GM18502 (cell line): ENCODE measurements at regions not wholly inside any gene's neighbourhood (a gene's known extent, or its start where the extent isn't known, plus 50 kb on each side); places are given as distances from the start of the nearest gene placed in this dataset.
"Not testable (repeated sequence)": the region's sequence is repeated elsewhere in the genome, so short reads cannot be mapped to it uniquely, and the experiment has no call there.

Experiments
- ATAC-seq: cut with Tn5 transposase; IDR thresholded peaks from one replicate; pipeline ENCODE4 v1.9.1; 2021; ENCODE audit warnings: mild to moderate bottlenecking; ENCODE audit not compliant: unreplicated experiment, poor library complexity

DNA sequence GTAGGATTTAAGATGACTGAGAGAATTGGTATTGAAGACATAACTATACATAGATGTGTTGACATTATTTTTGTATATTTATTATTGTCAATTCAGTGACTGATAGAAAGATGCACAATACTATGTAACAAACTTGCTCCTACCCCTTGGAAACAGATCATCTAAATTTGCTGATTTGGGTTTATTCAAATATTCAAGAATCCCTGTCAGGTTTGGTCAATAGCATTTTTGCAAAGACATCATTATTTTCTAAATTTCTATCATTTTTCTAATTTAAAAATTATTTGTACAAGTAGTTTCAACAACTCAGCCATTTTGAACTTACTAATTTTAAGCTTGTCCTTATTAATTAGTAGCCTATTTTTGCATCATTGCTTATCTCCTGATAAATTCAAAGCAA lies 1463.4 kb downstream of the SI start:
- ATAC-seq = no peak

GRCh38 chr3:163605915-163606314 lies 1472.4 kb downstream of the SI start:
- ATAC-seq = no peak

DNA sequence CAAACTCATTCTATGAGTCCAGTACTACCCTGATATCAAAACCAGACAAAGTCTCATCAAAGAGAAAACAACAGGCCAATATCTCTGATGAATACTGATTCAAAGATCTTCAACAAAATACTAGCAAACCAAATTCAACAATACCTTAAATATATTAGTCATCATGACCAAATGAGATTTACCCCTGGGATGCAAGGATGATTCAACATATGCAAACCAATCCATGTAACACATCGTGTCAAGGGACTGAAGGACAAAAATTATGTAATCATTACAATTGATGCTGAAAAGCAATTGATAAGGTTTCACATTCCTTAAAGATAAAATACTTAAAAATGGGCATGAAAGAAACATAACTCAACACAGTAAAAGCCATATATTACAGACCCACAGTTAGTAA lies 1476.9 kb downstream of the SI start:
- ATAC-seq = no peak

DNA sequence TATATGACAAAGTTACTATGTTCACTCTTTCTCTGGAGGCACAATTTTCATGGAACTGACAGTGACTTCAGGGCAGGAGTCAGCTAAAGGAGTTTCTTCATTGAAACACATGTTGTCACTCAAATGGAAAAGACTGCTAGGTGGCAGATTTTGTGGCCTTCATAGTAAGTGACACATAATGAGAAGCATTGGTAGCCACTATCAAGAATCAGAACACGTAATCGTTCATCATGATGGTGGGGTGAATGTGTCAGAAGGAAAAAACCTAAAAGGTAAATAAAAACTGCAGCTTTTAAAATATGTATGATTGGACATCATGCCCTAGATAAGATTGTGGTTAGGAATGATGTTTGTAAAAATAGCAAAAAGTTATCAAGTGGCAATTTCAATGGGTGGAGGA lies 1491.0 kb downstream of the SI start:
- ATAC-seq = no peak

DNA sequence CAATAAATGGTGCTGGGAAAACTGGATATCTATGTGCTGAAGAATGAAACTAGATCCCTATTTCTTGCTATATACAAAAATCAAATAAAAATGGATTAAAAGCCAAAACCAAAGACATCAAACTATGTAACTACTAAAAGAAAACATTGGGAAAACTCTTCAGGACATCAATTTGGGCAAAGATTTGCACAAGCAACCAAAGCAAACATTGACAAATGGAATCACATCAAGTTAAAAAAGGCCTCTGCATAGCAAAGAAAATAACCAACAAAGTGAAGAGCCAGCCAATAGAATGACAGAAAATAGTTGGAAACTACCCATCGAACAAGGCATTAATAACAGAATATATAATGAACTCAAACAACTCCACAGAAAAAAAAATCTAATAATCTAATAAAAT lies 1495.3 kb downstream of the SI start:
- no peak for ATAC-seq

GRCh38 chr3:163577271-163577670 lies 1501.0 kb downstream of the SI start:
- no peak for ATAC-seq

- ATAC-seq = no peak
Observed at GRCh38 chr3:163576314-163576713, 1502.0 kb downstream of the SI start.

GRCh38 chr3:163573324-163573723 lies 1505.0 kb downstream of the SI start:
- no peak for ATAC-seq

DNA sequence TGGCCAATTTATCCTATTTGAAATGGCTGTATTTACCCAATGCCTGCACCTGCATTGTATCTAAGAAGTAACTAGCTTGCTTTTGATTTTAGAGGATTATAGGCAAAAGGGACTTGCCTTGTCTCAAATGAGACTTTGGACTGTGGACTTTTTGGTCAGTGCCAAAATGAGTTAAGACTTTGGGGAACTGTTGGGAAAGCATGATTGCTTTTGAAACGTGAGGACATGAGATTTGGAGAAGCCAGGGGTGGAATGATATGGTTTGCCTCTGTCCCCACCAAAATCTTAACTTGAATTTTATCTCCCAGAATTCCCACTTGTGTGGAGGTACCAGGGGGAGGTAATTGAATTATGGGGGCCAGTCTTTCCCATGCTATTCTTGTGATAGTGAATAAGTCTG lies 1505.4 kb downstream of the SI start:
- no peak for ATAC-seq

- ATAC-seq = no peak
Observed at GRCh38 chr3:163563485-163563884, 1514.8 kb downstream of the SI start.

DNA sequence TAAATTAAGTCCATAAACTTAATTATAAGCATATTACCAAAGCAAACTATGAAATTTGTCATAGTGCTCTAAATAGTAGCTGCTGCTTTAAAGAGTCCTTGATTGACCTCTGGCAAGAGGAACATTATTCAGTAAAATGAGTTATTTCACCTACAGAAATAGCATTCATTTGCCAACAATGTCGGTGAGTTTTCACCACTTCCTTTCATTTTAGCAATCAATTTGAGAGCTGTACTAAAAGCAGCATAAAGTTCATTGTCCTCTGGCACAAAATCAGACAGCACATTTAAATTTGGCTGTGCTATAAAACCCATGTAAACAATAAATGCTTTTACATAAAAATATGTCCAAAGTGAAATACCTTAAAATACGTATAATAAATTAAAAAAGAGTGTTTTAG lies 1515.7 kb downstream of the SI start:
- ATAC-seq = no peak

- ATAC-seq = no peak
Observed at GRCh38 chr3:163561151-163561550, 1517.1 kb downstream of the SI start.

DNA sequence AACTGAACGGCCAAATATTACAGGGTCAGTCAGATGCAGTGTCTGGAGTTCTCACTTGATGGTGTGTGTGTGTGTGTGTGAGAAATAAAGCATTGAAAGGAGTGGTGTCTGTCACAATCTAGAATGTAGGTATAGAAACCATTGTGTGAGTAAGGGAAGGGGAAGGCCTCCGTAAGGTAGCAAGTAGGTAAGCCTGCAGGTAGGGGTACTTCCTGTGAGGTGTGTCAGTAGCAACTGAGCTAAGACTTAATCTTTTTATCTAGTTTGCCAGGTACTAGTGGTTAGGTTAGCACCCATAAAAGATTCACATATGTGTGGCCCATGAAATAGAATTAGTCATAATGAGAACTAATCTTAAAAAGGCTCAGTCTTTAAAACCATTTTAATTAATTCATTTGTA lies 1517.8 kb downstream of the SI start:
- ATAC-seq = no peak

DNA sequence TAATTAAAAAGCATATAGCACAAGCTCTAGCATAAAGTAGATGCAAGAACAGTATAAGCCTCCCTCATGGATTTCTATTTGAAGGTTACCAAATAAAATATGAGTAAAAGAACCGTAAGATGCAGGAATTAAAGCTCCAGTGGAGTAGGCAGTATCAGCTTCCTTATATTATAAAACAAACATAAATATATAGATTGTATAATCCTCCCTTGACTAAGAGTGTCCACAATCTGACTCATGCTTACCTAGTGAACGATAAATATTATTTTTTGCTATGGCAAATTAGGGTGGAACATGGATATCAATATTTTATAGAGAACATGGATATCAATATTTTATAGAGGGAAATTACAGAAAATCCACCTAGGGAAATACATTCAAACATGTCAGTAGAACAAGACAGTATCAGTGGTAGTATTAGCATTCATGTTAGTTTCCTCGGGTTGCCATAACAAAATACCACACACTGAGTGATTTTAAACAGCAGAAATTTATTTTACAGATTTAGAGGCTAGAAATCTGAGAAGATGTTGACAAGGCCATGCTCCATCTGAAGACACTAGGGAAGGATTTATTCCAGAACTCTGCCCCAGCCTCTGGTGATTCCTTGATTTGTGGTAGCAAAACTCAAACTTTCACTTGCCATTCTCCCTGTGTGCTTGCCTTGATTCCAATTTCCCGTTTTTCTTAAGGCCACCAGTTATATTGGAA lies 1521.3 kb downstream of the SI start:
- no peak for ATAC-seq

DNA sequence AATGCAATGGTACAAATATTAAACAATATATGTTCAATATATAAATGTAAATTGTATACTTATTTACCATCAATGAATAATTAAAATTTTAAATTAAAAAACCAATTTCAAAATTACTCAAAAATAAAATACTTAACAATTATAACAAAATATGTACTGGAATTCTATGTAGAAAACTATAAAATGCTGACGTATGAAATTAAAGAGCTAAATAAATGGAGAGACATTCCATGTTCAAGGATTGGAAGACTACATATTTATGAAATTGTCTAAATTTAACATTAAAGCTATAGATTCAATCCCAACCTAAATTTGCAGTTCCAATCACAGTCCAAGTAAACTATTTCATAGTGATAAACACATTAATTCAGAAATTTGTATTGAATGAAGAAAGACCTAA lies 1522.4 kb downstream of the SI start:
- no peak for ATAC-seq

- ATAC-seq = no peak
Observed at GRCh38 chr3:163552659-163552966, 1525.7 kb downstream of the SI start.

DNA sequence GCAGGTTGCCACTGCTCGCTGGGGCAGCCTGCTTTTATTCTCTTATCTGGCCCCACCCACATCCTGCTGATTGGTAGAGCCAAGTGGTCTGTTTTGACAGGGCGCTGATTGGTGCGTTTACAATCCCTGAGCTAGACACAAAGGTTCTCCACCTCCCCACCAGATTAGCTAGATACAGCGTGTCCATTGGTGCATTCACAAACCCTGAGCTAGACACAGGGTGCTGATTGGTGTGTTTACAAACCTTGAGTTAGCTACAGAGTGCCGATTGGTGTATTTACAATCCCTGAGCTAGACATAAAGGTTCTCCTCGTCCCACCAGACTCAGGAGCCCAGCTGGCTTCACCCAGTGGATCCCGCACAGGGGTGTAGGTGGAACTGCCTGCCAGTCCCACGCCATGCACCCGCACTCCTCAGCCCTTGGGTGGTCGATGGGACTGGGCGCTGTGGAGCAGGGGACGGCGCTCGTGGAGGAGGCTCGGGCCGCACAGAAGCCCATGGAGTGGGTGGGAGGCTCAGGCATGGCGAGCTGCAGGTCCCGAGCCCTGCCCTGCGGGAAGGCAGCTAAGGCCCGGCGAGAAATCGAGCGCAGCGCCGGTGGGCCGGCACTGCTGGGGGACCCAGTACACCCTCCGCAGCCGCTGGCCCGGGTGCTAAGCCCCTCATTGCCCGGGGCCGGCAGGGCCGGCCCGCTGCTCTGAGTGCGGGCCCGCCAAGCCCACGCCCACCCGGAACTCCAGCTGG lies 1526.2 kb downstream of the SI start:
- ATAC-seq = not testable (repeated sequence)

- no peak for ATAC-seq
Observed at GRCh38 chr3:163548015-163548414, 1530.3 kb downstream of the SI start.

DNA sequence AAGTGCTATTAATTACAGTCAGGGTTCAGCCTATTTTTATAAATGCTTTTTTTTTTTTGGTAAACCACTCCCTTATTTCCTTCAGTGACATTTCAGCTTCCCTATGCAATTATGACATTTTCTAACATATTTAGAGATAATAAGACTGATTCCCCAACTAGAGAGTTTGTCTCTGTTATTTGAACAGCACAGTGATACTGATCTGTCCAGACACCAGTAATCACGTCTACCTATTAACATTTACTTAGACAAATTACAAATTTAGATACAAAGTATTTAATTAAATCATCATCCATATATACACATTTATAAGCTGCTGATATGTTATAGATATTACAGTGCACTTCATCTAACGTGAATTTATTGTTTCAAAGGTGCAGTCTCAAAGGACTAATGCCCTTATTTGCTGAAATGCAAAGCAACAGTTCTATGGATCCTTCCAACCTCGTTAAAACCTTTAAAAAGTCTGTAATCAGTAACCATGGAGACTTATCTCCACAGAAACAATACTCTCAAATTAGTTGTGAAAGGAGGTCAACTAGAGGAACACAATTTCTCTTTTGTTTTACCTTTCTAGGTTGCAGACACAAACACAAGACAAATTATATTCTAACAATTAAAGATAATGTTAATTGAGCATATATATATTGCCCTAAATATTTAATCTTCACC lies 1531.1 kb downstream of the SI start:
- no peak for ATAC-seq

- ATAC-seq = no peak
Observed at GRCh38 chr3:163543662-163544061, 1534.6 kb downstream of the SI start.

- ATAC-seq = no peak
Observed at GRCh38 chr3:163541629-163542028, 1536.7 kb downstream of the SI start.

GRCh38 chr3:163538387-163538786 lies 1539.9 kb downstream of the SI start:
- no peak for ATAC-seq
